ENCODE measurements at regions not wholly inside any gene's neighbourhood (a gene's known extent, or its start where the extent isn't known, plus 50 kb on each side); places are given as distances from the start of the nearest gene placed in this dataset.
"Not testable (repeated sequence)": the region's sequence is repeated elsewhere in the genome, so short reads cannot be mapped to it uniquely, and the experiment has no call there.

DNA sequence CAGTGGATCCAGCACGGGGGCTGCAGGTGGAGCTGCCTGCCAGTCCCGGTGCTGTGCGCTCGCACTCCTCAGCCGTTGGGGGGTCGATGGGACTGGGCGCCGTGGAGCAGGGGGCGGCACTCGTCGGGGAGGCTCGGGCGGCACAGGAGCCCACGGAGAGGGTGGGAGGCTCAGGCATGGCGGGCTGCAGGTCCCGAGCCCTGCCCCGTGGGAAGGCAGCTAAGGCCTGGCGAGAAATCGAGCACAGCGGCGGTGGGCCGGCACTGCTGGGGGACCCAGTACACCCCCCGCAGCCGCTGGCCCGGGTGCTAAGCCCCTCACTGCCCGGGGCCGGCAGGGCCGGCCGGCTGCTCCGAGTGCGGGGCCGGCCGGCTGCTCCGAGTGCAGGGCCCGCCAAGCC lies 52.3 kb upstream of the MARK1 start:
- not testable (repeated sequence) for H3K36me3 Mint-ChIP-seq; H3K9me3 Mint-ChIP-seq; H3K4me1 Mint-ChIP-seq (ENCODE audit: low read depth in 2 of 2); H3K27ac Mint-ChIP-seq; ATAC-seq; DNase-seq (ENCODE audit: low spot score); H3K4me3 Mint-ChIP-seq
- peaks cover 0 to 15% of the 10 kb centered on the region in 2 donors for H3K27me3 Mint-ChIP-seq

DNA sequence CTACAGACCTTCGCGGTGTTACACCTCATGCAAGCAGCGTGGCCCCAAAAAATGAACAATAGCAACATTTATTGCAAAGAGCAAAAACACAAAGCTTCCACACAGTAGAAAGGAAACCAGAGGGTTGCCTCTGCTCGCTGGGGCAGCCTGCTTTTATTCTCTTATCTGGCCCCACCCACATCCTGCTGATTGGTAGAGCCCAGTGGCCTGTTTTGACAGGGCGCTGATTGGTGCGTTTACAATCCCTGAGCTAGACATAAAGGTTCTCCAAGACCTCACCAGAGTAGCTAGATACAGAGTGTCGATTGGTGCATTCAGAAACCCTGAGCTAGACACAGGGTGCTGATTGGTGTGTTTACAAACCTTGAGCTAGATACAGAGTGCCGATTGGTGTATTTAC lies 52.8 kb upstream of the MARK1 start:
- DNase-seq (ENCODE audit: low spot score); H3K27ac Mint-ChIP-seq; H3K4me1 Mint-ChIP-seq (ENCODE audit: low read depth in 2 of 2); H3K9me3 Mint-ChIP-seq; H3K36me3 Mint-ChIP-seq; H3K4me3 Mint-ChIP-seq; ATAC-seq: not testable (repeated sequence)
- peaks cover 0 to 15% of the 10 kb centered on the region in 2 donors for H3K27me3 Mint-ChIP-seq

DNA sequence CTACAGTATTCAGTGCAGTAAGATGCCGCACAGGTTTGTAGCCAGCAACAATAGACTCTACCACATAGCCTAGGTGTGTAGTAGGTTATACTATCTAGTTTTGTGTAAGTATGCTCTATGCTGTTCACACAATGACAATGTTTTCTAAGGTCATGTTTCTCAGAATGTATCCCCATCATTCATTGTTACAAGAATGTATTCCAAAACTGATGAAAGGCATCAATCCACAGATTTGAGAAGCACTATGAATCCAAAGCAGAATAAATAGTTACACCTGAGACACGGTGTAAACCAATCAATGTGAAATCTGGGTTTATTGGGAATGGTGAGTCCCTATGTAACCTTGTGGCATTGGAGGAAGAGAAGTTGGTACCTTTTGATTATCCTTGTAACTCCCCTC lies 54.5 kb upstream of the MARK1 start:
- ATAC-seq (no peak), DNase-seq (ENCODE audit: low spot score) (no peak)
- Mint-ChIP-seq H3K9me3 (no peaks in the 10 kb centered on the region), H3K4me3 (no peak overlapping the region), H3K27ac (no peak overlapping the region), H3K27me3 (peaks cover 0 to 5% of the 10 kb centered on the region in 2 donors), H3K36me3 (no peaks in the 10 kb centered on the region), H3K4me1 (ENCODE audit: low read depth in 2 of 2) (no peaks in the 10 kb centered on the region)

DNA sequence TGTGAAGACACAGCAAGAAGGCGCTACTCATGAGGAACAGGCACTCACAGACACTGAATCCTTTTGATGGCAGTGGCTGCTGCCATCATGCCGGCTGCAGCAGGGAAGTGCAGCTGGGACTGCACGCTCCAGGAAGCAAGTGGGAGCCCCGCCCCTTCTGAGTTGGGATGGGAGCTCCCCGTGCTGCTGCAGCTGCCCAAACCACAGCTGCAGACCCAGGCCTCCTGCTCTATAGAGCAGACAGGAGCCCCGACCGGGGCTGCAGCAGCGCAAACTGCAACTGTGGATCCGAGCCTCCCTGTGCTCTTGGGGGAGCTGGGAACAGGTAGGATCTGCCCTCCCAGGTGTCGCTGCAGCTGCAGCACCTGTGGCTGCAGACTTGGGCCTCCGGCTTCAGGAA lies 65.2 kb upstream of the MARK1 start:
- no peak overlapping the region for H3K27ac Mint-ChIP-seq
- no peak overlapping the region for H3K4me3 Mint-ChIP-seq
- DNase-seq (ENCODE audit: low spot score) (no peak), ATAC-seq (no peak)
- no peaks in the 10 kb centered on the region for H3K36me3 Mint-ChIP-seq
- H3K9me3 Mint-ChIP-seq, result no peaks in the 10 kb centered on the region
- no peaks in the 10 kb centered on the region for H3K4me1 Mint-ChIP-seq (ENCODE audit: low read depth in 2 of 2)
- H3K27me3 Mint-ChIP-seq, result no peaks in the 10 kb centered on the region

DNA sequence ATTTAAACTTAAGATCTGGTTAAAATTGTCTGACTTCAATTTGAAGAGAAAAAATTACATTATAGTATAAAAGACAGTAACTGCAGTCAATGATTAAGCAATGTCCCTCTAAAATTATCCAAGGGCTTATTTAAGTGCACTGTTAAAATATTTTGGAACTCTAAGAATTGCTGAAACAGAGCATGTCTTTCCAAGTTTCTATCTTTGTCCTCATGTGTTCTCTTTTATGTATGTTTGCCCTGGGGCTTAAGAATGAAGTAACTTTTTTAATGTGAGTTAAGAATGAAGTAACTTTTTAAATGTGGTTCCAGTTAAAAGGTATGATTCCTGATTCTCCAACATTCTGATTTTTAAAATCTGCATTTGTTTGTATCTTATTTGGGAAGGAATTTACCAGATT lies 69.0 kb upstream of the MARK1 start:
- no peak overlapping the region for H3K27ac Mint-ChIP-seq
- no peaks in the 10 kb centered on the region for H3K9me3 Mint-ChIP-seq
- ATAC-seq (no peak), DNase-seq (ENCODE audit: low spot score) (no peak)
- H3K4me1 Mint-ChIP-seq (ENCODE audit: low read depth in 2 of 2), result no peaks in the 10 kb centered on the region
- no peak overlapping the region for H3K4me3 Mint-ChIP-seq
- H3K36me3 Mint-ChIP-seq, result no peaks in the 10 kb centered on the region
- peaks cover 0 to 10% of the 10 kb centered on the region in 2 donors for H3K27me3 Mint-ChIP-seq

DNA sequence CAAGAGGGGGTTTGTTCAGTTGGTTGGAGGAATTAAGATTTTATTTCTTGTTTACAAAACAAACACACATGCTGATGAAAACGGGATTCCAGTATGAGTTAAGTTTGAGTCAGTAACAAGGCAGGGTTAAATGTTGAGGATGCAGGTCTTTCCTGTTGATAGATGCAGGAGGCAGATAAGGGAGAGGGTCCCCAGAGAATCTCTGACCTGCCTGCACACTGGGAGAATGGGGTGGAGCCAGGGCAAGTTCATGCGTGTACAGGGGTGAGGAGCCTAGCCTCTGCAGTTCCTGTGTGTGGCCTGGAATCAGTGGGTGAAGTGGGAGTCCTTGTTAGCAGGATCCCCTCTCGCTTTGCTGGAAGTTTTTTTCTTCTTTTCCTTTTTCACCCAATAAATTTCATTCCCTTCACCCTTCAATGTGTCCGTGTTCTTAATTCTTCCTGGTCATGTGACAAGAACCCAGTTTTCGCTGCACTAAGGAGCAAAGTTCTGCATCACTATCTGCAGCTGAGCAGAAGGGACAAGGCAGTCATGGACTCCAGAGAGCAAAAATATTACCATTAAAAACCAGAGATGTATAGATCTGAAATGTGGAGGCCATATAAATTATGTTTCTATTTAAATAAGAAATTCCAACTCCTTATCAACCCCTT lies 69.9 kb upstream of the MARK1 start:
- H3K9me3 Mint-ChIP-seq, result no peaks in the 10 kb centered on the region
- H3K36me3 Mint-ChIP-seq, result no peaks in the 10 kb centered on the region
- no peak for ATAC-seq
- no peak for DNase-seq (ENCODE audit: low spot score)
- no peak overlapping the region for H3K4me3 Mint-ChIP-seq
- H3K4me1 Mint-ChIP-seq (ENCODE audit: low read depth in 2 of 2), result no peaks in the 10 kb centered on the region
- peaks cover 0 to 17% of the 10 kb centered on the region in 2 donors for H3K27me3 Mint-ChIP-seq
- no peak overlapping the region for H3K27ac Mint-ChIP-seq

DNA sequence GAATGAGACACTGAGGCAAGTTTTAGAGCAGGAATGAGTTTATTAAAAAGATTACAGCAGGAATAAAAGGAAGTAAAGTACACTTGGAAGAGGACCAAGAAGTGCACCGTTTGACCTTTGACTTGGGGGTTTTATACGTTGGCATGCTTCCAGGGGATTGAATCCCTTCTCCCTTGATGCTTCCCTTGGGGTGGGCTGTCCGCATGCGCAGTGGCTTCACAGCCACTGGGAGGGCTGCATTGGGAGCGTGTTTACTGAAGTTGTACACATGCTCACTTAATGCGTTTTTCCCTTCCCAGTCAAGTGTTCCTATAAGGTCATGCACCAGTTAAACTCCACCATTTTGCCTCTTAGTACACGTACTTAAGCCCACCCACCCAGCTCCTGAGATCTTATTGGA lies 72.4 kb upstream of the MARK1 start:
- Mint-ChIP-seq H3K9me3 (peaks cover 3% of the 10 kb centered on the region), H3K4me3 (no peak overlapping the region), H3K4me1 (ENCODE audit: low read depth in 2 of 2) (no peaks in the 10 kb centered on the region), H3K27me3 (peaks cover 10 to 24% of the 10 kb centered on the region in 2 donors), H3K27ac (no peak overlapping the region), H3K36me3 (no peaks in the 10 kb centered on the region)
- ATAC-seq, result no peak
- DNase-seq (ENCODE audit: low spot score), result no peak

DNA sequence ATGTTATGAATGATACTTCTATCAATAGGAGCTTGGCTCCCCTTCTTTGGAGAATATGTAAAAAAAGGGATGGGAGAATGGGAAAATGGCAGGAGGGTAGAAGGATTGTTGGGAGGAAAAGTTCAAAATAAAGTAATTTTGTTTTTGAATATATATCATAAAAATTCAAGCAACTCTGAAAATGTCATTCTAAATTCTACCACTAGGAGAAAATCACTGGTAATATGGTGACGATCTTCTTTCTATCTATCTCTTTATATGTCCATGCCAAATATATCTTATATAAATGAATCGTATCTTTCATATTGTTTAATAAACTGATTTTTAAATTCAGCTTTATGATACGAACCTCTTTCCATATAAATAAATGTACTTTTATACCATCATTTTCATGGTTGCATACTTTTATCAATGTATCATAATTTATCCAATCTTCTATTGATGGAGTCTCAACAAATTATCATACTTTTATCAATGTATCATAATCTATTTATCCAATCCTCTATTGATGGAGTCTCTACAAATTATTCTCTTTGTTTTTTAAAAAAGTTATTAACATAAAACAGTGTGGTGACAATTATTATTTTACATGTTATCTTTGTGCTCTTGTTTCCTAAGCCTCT lies 73.7 kb upstream of the MARK1 start:
- Mint-ChIP-seq H3K4me1 (ENCODE audit: low read depth in 2 of 2) (no peaks in the 10 kb centered on the region), H3K36me3 (no peaks in the 10 kb centered on the region), H3K27ac (no peak overlapping the region), H3K4me3 (no peak overlapping the region), H3K9me3 (peaks cover 3% of the 10 kb centered on the region), H3K27me3 (peaks cover 10 to 24% of the 10 kb centered on the region in 2 donors)
- DNase-seq (ENCODE audit: low spot score) (no peak), ATAC-seq (no peak)

DNA sequence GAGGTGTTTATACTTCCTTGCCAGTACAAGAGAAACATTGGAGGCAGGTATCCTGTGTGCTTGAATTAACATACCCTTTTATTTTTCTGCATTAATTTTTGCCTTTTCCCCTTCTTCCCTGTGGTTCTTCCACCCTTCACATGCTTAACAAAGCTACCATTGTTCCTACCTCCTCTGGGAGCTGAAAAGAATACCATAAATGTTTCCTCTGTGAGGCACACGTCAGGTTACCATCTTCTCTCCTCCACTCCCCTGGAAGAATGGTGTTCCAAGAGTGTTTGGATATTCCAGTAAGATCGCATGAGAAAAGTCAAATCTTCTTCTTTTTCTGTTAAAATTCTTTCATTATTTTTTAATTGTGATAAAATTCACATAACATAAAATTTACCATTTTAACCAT lies 74.6 kb upstream of the MARK1 start:
- no peak overlapping the region for H3K27ac Mint-ChIP-seq
- no peaks in the 10 kb centered on the region for H3K36me3 Mint-ChIP-seq
- no peak for DNase-seq (ENCODE audit: low spot score)
- no peaks in the 10 kb centered on the region for H3K4me1 Mint-ChIP-seq (ENCODE audit: low read depth in 2 of 2)
- ATAC-seq, result no peak
- H3K4me3 Mint-ChIP-seq, result no peak overlapping the region
- peaks cover 3% of the 10 kb centered on the region for H3K9me3 Mint-ChIP-seq
- peaks cover 12 to 24% of the 10 kb centered on the region in 2 donors for H3K27me3 Mint-ChIP-seq

DNA sequence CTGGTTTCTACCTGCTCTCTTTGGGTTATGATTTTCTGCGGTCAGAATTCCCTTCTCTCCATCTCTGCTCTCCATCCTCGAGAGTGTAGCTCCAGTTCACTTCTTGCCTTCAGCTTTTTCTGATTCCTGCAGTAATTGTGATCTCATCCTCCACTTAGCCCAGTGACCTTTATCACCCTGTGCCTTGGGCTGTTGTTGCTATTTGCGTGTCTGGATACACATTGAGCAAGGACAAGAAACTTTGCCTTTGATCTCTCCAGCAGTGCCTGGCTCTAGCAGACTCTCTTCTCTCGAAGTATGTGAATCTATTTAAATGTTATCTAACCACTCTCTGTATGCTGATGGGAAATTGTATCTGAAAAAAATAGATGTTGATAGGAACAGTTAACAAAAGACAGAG lies 76.4 kb upstream of the MARK1 start:
- Mint-ChIP-seq H3K9me3 (peaks cover 3% of the 10 kb centered on the region), H3K27me3 (peaks cover 12 to 28% of the 10 kb centered on the region in 2 donors), H3K4me3 (no peak overlapping the region), H3K4me1 (ENCODE audit: low read depth in 2 of 2) (no peaks in the 10 kb centered on the region), H3K36me3 (no peaks in the 10 kb centered on the region), H3K27ac (no peak overlapping the region)
- DNase-seq (ENCODE audit: low spot score) (no peak), ATAC-seq (no peak)

DNA sequence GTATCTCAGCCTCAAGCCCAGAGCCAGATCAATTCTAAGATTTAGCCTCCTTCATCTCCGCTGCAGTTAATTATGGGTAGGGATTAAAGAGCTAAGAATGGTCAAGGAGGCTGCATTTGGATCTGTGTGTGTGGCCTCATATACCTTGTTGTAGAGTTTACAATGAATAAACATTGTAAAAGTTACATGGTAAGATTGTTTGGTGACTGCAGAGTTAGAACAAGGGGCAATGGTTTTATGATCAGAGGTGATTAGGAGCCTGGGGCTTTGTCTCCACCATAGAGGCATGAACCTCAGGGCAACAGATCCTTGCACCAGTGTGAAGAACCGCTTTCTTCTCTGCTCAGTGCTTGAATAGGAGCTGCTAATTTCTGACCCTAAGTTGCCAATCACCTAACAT lies 77.0 kb upstream of the MARK1 start:
- peaks cover 12 to 31% of the 10 kb centered on the region in 2 donors for H3K27me3 Mint-ChIP-seq
- no peak for DNase-seq (ENCODE audit: low spot score)
- H3K9me3 Mint-ChIP-seq, result peaks cover 3% of the 10 kb centered on the region
- no peak for ATAC-seq
- H3K4me3 Mint-ChIP-seq, result no peak overlapping the region
- no peaks in the 10 kb centered on the region for H3K4me1 Mint-ChIP-seq (ENCODE audit: low read depth in 2 of 2)
- H3K36me3 Mint-ChIP-seq, result no peaks in the 10 kb centered on the region
- H3K27ac Mint-ChIP-seq, result no peak overlapping the region

DNA sequence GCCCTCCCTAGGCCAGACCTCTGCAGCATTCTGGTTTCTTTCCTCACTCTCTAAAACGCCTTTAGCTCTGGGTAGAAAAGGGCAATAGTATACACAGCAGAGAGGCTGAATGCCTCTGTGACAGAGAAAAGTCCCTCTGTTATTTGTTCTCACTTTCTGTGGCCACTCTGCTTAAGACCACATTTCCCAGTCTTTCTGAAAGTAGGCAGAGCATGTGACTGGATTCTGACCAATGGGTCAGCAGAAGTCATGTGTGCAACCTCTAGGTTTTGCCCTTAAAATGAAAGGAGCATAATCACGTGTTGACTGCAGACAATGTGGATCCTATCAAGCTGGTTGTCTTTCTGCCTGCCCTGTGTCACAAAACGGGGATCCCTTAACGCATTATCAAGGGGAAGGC lies 79.7 kb upstream of the MARK1 start:
- Mint-ChIP-seq H3K4me1 (ENCODE audit: low read depth in 2 of 2) (no peaks in the 10 kb centered on the region), H3K9me3 (peaks cover 3% of the 10 kb centered on the region)

DNA sequence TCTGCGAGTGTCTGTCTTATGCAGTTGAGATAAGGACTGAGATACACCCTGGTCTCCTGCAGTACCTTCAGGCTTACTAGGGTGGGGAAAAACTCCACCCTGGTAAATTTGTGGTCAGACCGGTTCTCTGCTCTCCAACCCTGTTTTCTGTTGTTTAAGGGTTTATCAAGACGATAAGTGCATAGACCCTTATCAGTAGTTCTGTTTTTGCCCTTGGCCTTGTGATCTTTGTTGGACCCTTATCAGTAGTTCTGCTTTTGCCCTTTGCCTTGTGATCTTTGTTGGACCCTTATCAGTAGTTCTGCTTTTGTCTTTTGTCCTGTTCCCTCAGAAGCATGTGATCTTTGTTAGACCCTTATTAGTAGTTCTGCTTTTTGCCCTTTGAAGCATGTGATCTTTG lies 83.3 kb upstream of the MARK1 start:
- not testable (repeated sequence) for H3K4me3 Mint-ChIP-seq; H3K27ac Mint-ChIP-seq; H3K9me3 Mint-ChIP-seq; DNase-seq (ENCODE audit: low spot score); ATAC-seq; H3K36me3 Mint-ChIP-seq; H3K4me1 Mint-ChIP-seq (ENCODE audit: low read depth in 2 of 2)
- peaks cover 12 to 13% of the 10 kb centered on the region in 2 donors for H3K27me3 Mint-ChIP-seq

More for the DNA sequence above, 79.7 kb upstream of the MARK1 start:
- Mint-ChIP-seq H3K27ac (no peak overlapping the region), H3K36me3 (no peaks in the 10 kb centered on the region), H3K27me3 (peaks cover 14% of the 10 kb centered on the region in 2 donors), H3K4me3 (no peak overlapping the region)
- ATAC-seq, result no peak
- no peak for DNase-seq (ENCODE audit: low spot score)

DNA sequence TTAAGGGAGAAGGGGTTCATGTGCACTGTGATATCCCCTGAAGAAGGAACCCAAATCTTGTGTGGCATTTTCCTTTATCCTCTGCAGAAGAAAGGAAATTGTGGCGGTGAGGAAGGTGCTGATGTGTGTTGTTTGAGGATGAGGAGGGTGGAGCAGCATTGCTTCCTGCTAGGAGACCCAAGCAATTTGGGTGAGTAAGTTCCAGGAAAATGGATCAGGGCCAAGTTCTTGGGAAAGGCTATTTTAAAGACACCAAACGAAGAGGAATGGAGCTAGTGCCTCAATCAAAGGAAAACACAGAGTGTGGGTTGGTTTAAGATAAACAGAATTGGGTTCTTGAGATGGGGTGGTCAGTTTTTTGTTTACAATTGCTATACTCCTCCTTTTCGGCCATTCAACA lies 86.7 kb upstream of the MARK1 start:
- DNase-seq (ENCODE audit: low spot score) (no peak), ATAC-seq (no peak)
- no peak overlapping the region for H3K27ac Mint-ChIP-seq
- no peaks in the 10 kb centered on the region for H3K4me1 Mint-ChIP-seq (ENCODE audit: low read depth in 2 of 2)
- peaks cover 6% of the 10 kb centered on the region for H3K9me3 Mint-ChIP-seq
- H3K36me3 Mint-ChIP-seq, result no peaks in the 10 kb centered on the region
- H3K4me3 Mint-ChIP-seq, result no peak overlapping the region
- peaks cover 5 to 10% of the 10 kb centered on the region in 2 donors for H3K27me3 Mint-ChIP-seq

DNA sequence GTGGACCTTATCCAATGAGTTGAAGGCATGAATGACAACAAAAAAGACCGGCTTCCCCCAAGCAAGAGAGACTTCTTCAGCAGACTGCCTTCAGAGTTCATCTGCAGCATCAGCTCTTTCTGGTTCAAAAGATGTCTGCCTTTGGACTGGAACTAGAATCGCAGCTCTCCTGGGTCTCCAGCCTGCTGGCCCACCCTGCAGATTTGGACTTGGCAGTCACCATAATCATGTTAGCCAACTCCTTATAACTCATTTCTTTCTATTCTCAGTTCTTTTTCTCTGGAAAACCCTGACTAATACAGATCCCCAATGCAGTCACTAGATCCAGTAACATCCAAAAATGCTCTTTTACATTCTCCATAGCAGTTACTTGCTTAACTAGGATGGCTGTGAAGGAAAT lies 89.2 kb upstream of the MARK1 start:
- ATAC-seq (no peak), DNase-seq (ENCODE audit: low spot score) (no peak)
- Mint-ChIP-seq H3K4me1 (ENCODE audit: low read depth in 2 of 2) (no peaks in the 10 kb centered on the region), H3K27ac (no peak overlapping the region), H3K9me3 (peaks cover 6% of the 10 kb centered on the region), H3K27me3 (peaks cover 11 to 15% of the 10 kb centered on the region in 2 donors), H3K36me3 (no peaks in the 10 kb centered on the region), H3K4me3 (no peak overlapping the region)
